Subcutaneous abdominal adipose tissue (tissue), 5 donors: ENCODE measurements at regions not wholly inside any gene's neighbourhood (a gene's known extent, or its start where the extent isn't known, plus 50 kb on each side); places are given as distances from the start of the nearest gene placed in this dataset.

Source experiments
- H3K27ac ChIP-seq: one replicate; pipeline ENCODE4 v1.7.0; 2013; ENCODE audit warnings: low read depth, mild to moderate bottlenecking, inconsistent platforms, low read length, moderate library complexity
- H3K27me3 ChIP-seq, 5 donors: one replicate each; pipeline ENCODE4 v1.7.0; 2013; ENCODE audit warnings: low read length in 5 of 5, inconsistent platforms in 1 of 5; ENCODE audit not compliant: control insufficient read depth in 5 of 5, insufficient read depth in 4 of 5
- H3K36me3 ChIP-seq, 5 donors: one replicate each; pipeline ENCODE4 v1.7.0; 2013; ENCODE audit warnings: low read length in 5 of 5; ENCODE audit not compliant: control insufficient read depth in 5 of 5, insufficient read depth in 5 of 5
- H3K4me1 ChIP-seq, 5 donors: one replicate each; pipeline ENCODE4 v1.7.0; 2013; ENCODE audit warnings: low read length in 5 of 5, mild to moderate bottlenecking in 3 of 5, moderate library complexity in 1 of 5; ENCODE audit not compliant: control insufficient read depth in 5 of 5, insufficient read depth in 5 of 5
- H3K4me3 ChIP-seq, 5 donors: one replicate each; pipeline ENCODE4 v1.7.0; 2013; ENCODE audit warnings: low read length in 5 of 5, low read depth in 1 of 5
- H3K9ac ChIP-seq, 5 donors: one replicate each; pipeline ENCODE4 v1.7.0; 2013; ENCODE audit warnings: low read length in 5 of 5, mild to moderate bottlenecking in 4 of 5, moderate library complexity in 3 of 5
- H3K9me3 ChIP-seq, 5 donors: one replicate each; pipeline ENCODE4 v1.7.0; 2013; ENCODE audit warnings: low read length in 5 of 5; ENCODE audit not compliant: control insufficient read depth in 5 of 5
- donor health status: healthy.
- donor health status: healthy.
- donor health status: healthy.
- donor health status: healthy.
- donor health status: healthy.

GRCh38 chr1:194215448-194215847 is 1029.0 kb upstream of the B3GALT2 start:
- Histone ChIP-seq H3K4me1 (no peaks in the 10 kb centered on the region), H3K27me3 (no peaks in the 10 kb centered on the region), H3K9me3 (no peaks in the 10 kb centered on the region), H3K4me3 (no peak overlapping the region), H3K36me3 (no peaks in the 10 kb centered on the region), H3K27ac (no peak overlapping the region), H3K9ac (no peak overlapping the region)

DNA sequence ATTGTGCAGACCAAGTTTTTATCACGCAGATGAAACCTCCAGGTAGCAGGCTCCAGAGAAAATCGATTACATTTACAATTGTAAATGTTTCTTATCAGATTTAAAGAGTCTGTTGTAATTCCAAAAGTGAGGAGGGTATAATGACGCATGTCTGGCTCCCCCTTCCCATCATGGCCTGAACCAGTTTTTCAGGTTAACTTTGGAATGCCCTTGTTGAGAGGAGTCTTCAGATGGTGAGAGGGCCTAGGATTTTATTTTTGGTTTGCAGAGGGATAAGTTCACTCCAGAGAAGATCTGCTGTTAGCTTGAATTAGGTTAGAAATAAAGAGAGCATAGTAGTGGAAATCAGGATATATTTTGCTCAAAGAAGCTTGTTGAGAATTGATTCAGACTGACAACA is 1028.3 kb upstream of the B3GALT2 start:
- no peaks in the 10 kb centered on the region for H3K36me3 ChIP-seq
- H3K27ac ChIP-seq, result no peak overlapping the region
- H3K4me1 ChIP-seq, result no peaks in the 10 kb centered on the region
- H3K9me3 ChIP-seq, result no peaks in the 10 kb centered on the region
- H3K4me3 ChIP-seq, result no peak overlapping the region
- H3K9ac ChIP-seq, result no peak overlapping the region
- no peaks in the 10 kb centered on the region for H3K27me3 ChIP-seq

DNA sequence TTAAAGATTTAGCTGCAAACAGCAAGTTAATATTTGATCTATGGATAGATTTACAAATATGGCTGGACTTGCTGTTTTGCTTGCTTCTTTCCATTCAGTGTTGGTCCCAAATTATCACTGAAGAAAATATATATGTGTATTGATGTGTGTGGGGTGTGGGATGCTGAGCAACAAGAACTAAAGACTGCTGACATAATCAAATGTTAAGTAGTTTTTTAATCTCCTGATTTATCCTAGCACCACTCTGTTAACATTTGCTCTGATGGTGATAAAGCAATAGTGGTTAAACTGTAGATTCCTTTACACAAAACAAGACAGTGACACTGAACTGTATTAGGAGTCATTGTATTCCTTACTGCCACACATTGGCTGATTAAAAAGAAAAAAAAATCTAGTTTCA is 1023.5 kb upstream of the B3GALT2 start:
- no peaks in the 10 kb centered on the region for H3K9me3 ChIP-seq
- H3K36me3 ChIP-seq, result no peaks in the 10 kb centered on the region
- no peak overlapping the region for H3K4me3 ChIP-seq
- no peak overlapping the region for H3K9ac ChIP-seq
- H3K27ac ChIP-seq, result no peak overlapping the region
- no peaks in the 10 kb centered on the region for H3K4me1 ChIP-seq
- H3K27me3 ChIP-seq, result no peaks in the 10 kb centered on the region

- Histone ChIP-seq H3K9me3 (no peaks in the 10 kb centered on the region), H3K36me3 (no peaks in the 10 kb centered on the region), H3K27me3 (no peaks in the 10 kb centered on the region), H3K4me3 (no peak overlapping the region), H3K9ac (no peak overlapping the region), H3K4me1 (no peaks in the 10 kb centered on the region), H3K27ac (no peak overlapping the region)
Observed at GRCh38 chr1:194208674-194209073, 1022.3 kb upstream of the B3GALT2 start.

- H3K4me1 ChIP-seq, result no peaks in the 10 kb centered on the region
- no peak overlapping the region for H3K4me3 ChIP-seq
- H3K36me3 ChIP-seq, result no peaks in the 10 kb centered on the region
- H3K27me3 ChIP-seq, result no peaks in the 10 kb centered on the region
- peaks cover 0 to 3% (median 0%) of the 10 kb centered on the region in 5 donors for H3K9me3 ChIP-seq
- no peak overlapping the region for H3K9ac ChIP-seq
- H3K27ac ChIP-seq, result no peak overlapping the region
Observed at GRCh38 chr1:194196562-194196961, 1010.1 kb upstream of the B3GALT2 start.

DNA sequence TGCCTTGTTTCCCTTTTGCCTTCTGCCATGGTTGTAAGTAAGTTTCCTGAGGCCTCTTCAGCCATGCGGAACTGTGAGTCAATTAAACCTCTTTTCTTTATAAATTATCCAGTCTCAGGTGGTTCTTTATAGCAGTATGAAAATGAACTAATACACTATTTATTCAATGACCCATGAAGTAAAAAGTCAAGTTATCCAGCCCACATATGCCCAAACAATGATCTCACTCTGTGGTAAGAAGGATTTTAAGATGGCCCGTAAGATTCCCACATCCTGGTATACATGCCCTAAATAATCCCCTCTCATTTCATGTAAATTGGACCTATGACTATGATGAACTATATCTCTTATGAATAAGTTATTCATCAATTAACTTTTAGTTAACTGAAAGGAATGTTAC is 1008.3 kb upstream of the B3GALT2 start:
- H3K4me1 ChIP-seq, result no peaks in the 10 kb centered on the region
- H3K9ac ChIP-seq, result no peak overlapping the region
- H3K27me3 ChIP-seq, result no peaks in the 10 kb centered on the region
- H3K27ac ChIP-seq, result no peak overlapping the region
- no peaks in the 10 kb centered on the region for H3K36me3 ChIP-seq
- H3K4me3 ChIP-seq, result no peak overlapping the region
- H3K9me3 ChIP-seq, result peaks cover 0 to 3% (median 0%) of the 10 kb centered on the region in 5 donors

DNA sequence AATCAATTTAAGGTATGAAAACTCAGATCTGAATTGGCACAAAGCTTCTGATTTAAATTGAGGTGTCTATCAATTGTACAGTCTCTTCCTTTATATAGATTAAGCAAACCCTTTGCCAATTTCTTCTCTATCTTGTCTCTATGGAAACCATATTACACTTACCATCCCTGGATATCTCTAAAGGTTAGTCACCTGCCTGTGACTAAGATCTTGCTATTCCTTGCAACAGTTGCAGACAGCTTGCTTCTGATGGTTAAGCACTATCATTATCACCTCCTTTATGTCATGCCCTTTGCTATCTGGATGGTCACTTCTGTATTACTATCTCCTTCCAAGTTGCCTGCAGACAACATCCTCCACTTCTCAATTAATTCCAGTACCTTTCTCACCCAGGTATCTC is 998.6 kb upstream of the B3GALT2 start:
- no peaks in the 10 kb centered on the region for H3K4me1 ChIP-seq
- no peak overlapping the region for H3K27ac ChIP-seq
- peaks cover 0 to 3% (median 0%) of the 10 kb centered on the region in 5 donors for H3K9me3 ChIP-seq
- no peaks in the 10 kb centered on the region for H3K36me3 ChIP-seq
- no peak overlapping the region for H3K9ac ChIP-seq
- no peak overlapping the region for H3K4me3 ChIP-seq
- H3K27me3 ChIP-seq, result no peaks in the 10 kb centered on the region

GRCh38 chr1:194184425-194184824 is 998.0 kb upstream of the B3GALT2 start:
- no peaks in the 10 kb centered on the region for H3K36me3 ChIP-seq
- H3K4me1 ChIP-seq, result no peaks in the 10 kb centered on the region
- H3K27ac ChIP-seq, result no peak overlapping the region
- H3K9me3 ChIP-seq, result peaks cover 0 to 3% (median 0%) of the 10 kb centered on the region in 5 donors
- H3K9ac ChIP-seq, result no peak overlapping the region
- H3K27me3 ChIP-seq, result no peaks in the 10 kb centered on the region
- no peak overlapping the region for H3K4me3 ChIP-seq

DNA sequence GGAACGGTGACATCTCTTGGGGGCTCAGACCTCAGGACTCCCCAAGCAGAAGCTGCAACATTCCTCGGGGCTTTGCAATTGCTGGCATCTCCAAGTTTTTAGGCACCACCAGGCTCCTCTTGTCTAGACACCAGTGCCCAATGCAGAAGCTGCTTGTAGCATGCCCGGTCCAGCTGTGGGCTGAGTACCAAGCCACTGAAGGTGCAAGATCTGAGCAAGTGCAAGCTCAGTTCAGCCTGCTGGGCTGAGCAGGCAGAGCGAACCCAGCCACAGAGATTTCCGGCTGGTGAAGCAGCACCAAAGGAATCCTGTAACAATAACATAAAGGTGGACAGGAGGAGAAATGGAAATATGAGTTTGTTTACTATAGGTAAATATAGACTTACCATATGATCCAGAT is 995.4 kb upstream of the B3GALT2 start:
- Histone ChIP-seq H3K27me3 (no peaks in the 10 kb centered on the region), H3K4me3 (no peak overlapping the region), H3K27ac (no peak overlapping the region), H3K9ac (no peak overlapping the region), H3K36me3 (no peaks in the 10 kb centered on the region), H3K9me3 (peaks cover 0 to 3% (median 0%) of the 10 kb centered on the region in 5 donors), H3K4me1 (no peaks in the 10 kb centered on the region)

GRCh38 chr1:194176212-194176611 is 989.8 kb upstream of the B3GALT2 start:
- Histone ChIP-seq H3K4me1 (no peaks in the 10 kb centered on the region), H3K27ac (no peak overlapping the region), H3K9me3 (no peaks in the 10 kb centered on the region), H3K27me3 (no peaks in the 10 kb centered on the region), H3K4me3 (no peak overlapping the region), H3K9ac (no peak overlapping the region), H3K36me3 (no peaks in the 10 kb centered on the region)

DNA sequence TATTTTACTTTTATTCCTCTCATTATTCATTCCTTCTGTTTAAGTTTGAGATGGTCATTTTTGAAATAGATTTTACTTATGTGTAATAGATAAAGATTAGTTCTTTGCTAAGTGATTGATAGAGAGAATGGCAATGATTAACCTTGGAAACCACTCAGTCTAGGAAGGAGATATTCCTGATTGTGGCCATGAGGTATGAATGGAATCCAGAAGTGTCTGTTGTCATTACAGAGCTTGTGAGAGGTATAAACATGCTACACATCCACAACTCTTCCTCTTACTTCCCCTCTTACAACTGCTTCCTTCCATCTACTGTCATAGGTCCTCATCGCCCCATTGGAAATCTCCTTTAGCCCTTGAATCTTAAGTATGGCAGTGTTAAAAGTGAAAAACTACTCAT is 988.8 kb upstream of the B3GALT2 start:
- H3K9me3 ChIP-seq, result no peaks in the 10 kb centered on the region
- H3K4me1 ChIP-seq, result no peaks in the 10 kb centered on the region
- no peaks in the 10 kb centered on the region for H3K27me3 ChIP-seq
- no peak overlapping the region for H3K9ac ChIP-seq
- no peak overlapping the region for H3K27ac ChIP-seq
- H3K4me3 ChIP-seq, result no peak overlapping the region
- H3K36me3 ChIP-seq, result no peaks in the 10 kb centered on the region
